Stomach (tissue), 8 donors: ENCODE measurements at regions not wholly inside any gene's neighbourhood (a gene's known extent, or its start where the extent isn't known, plus 50 kb on each side); places are given as distances from the start of the nearest gene placed in this dataset.

Experiments used
- DNase-seq, 2 donors: peaks; one replicate each; pipeline versions ENCODE4 v3.0.0 to v3.0.0-alpha.2; 2013 to 2019
- H3K27ac ChIP-seq, 5 donors: fragments of 200-600 bp in 4 of 5; sonication (generic) in 4 of 5; one replicate each; pipeline ENCODE4 v1.5.1; 2013 to 2019; ENCODE audit warnings: mild to moderate bottlenecking in 1 of 5, moderate library complexity in 1 of 5
- H3K27me3 ChIP-seq, 3 donors: fragments of 200-600 bp; sonication (generic); one replicate each; pipeline ENCODE4 v1.5.1; 2017 to 2019; ENCODE audit warnings: mixed run types in 1 of 3
- H3K36me3 ChIP-seq, 4 donors: fragments of 200-600 bp; sonication (generic); 1 replicate in 3 of 4; 2 replicates in 1 of 4; pipeline ENCODE4 v1.5.1; 2016 to 2019
- H3K4me1 ChIP-seq, 4 donors: fragments of 200-600 bp; sonication (generic); one replicate each; pipeline ENCODE4 v1.5.1; 2016 to 2019
- H3K4me3 ChIP-seq, 4 donors: fragments of 200-600 bp; sonication (generic) in 3 of 4; one replicate each; pipeline ENCODE4 v1.5.1; 2016 to 2019; ENCODE audit warnings: mild to moderate bottlenecking in 1 of 4
- H3K9me3 ChIP-seq, 4 donors: fragments of 200-600 bp; sonication (generic); one replicate each; pipeline ENCODE4 v1.5.1; 2016 to 2019
- CTCF ChIP-seq, 7 experiments: fragments of 450-650 bp in 4 of 7; fragments of 200-600 bp in 3 of 7; sonication (generic) in 3 of 7; IDR thresholded peaks; one replicate each; pipeline ENCODE4 v1.5.1; 2016 to 2019; ENCODE audit warnings: antibody characterized with exemption in 7 of 7, control low read depth in 2 of 7, mild to moderate bottlenecking in 1 of 7
- EP300 ChIP-seq: sonication (generic); formaldehyde crosslinking; IDR thresholded peaks from one replicate; pipeline ENCODE4 v1.6.1; 2017; ENCODE audit warnings: antibody characterized with exemption
- POLR2A ChIP-seq, 4 donors: fragments of 450-650 bp; IDR thresholded peaks; one replicate each; pipeline ENCODE4 v1.6.1; 2016; ENCODE audit warnings: antibody characterized with exemption in 4 of 4, control low read depth in 2 of 4, mild to moderate bottlenecking in 1 of 4, moderate library complexity in 1 of 4
- POLR2AphosphoS5 ChIP-seq, 3 donors: sonication (generic); formaldehyde crosslinking; IDR thresholded peaks; one replicate each; pipeline ENCODE4 v1.6.1; 2016; ENCODE audit warnings: antibody characterized with exemption in 3 of 3
- WGBS, 5 donors: extraction: QIAGEN DNeasy Blood & Tissue Kit in 3 of 5; methylation state at CpG; one replicate each; pipeline versions ENCODE4 v1.1.5 to v1.1.7; 2013 to 2018; 5-methylcytosine and 5-hydroxymethylcytosine counted together
- intact Hi-C: fragments of 100-400 bp; cut with DNase I; formaldehyde crosslinking; loops from one replicate; pipeline ENCODE4 v1.15.1; 2023; ENCODE audit warnings: low total_unique reads
- donor health status: healthy with polysubstance abuse.
- donor health status: Bipolar disorder and iron deficiency.
- donor health status: healthy.

- Histone ChIP-seq H3K27me3 (no peaks in the 10 kb centered on the region), H3K27ac (no peak overlapping the region), H3K4me3 (no peak overlapping the region), H3K9me3 (peaks cover 0 to 6% (median 0%) of the 10 kb centered on the region in 4 donors), H3K4me1 (no peaks in the 10 kb centered on the region), H3K36me3 (no peaks in the 10 kb centered on the region)
- intact Hi-C loops: no loop called here
- 38 to 50% (median 45%) methylated on average over 1 of the region's 1 CpG for WGBS, 5 donors
- TF ChIP-seq POLR2A (IDR thresholded peaks at IDR 0.05): no peak
- no peak for TF ChIP-seq CTCF (IDR thresholded peaks at IDR 0.05)
- TF ChIP-seq EP300: no peak
- TF ChIP-seq POLR2AphosphoS5 (IDR thresholded peaks at IDR 0.05): no peak
- no peak for DNase-seq
Observed at GRCh38 chr14:28901631-28902030, 135.0 kb downstream of the FOXG1 start.

GRCh38 chr14:28902930-28903329 lies 136.3 kb downstream of the FOXG1 start:
- Histone ChIP-seq H3K4me3 (no peak overlapping the region), H3K4me1 (no peaks in the 10 kb centered on the region), H3K36me3 (no peaks in the 10 kb centered on the region), H3K27ac (no peak overlapping the region), H3K9me3 (peaks cover 0 to 16% (median 4%) of the 10 kb centered on the region in 4 donors), H3K27me3 (no peaks in the 10 kb centered on the region)
- TF ChIP-seq POLR2A (IDR thresholded peaks at IDR 0.05): no peak
- TF ChIP-seq EP300: no peak
- no peak for TF ChIP-seq CTCF (IDR thresholded peaks at IDR 0.05)
- intact Hi-C loops: no loop called here
- DNase-seq: no peak
- 64 to 83% (median 81%) methylated on average over 2 of the region's 2 CpGs for WGBS, 5 donors

- TF ChIP-seq POLR2AphosphoS5 (IDR thresholded peaks at IDR 0.05) (no peak), CTCF (IDR thresholded peaks at IDR 0.05) (no peak), EP300 (no peak), POLR2A (IDR thresholded peaks at IDR 0.05) (no peak)
- H3K4me1 ChIP-seq: no peaks in the 10 kb centered on the region
- no peaks in the 10 kb centered on the region for H3K27me3 ChIP-seq
- H3K9me3 ChIP-seq: peaks cover 0 to 17% (median 5%) of the 10 kb centered on the region in 4 donors
- intact Hi-C loops: no loop called here
- H3K4me3 ChIP-seq: no peak overlapping the region
- DNase-seq: no peak
- no peaks in the 10 kb centered on the region for H3K36me3 ChIP-seq
- H3K27ac ChIP-seq: no peak overlapping the region
Observed at GRCh38 chr14:28911521-28911920, 144.9 kb downstream of the FOXG1 start.

- 73 to 90% (median 88%) methylated on average over 1 of the region's 1 CpG for WGBS, 5 donors
- no peak overlapping the region for H3K4me3 ChIP-seq
- DNase-seq: no peak
- no peaks in the 10 kb centered on the region for H3K4me1 ChIP-seq
- peaks cover 0 to 9% (median 0%) of the 10 kb centered on the region in 4 donors for H3K9me3 ChIP-seq
- H3K27ac ChIP-seq: no peak overlapping the region
- intact Hi-C loops: no loop called here
- H3K27me3 ChIP-seq: no peaks in the 10 kb centered on the region
- H3K36me3 ChIP-seq: no peaks in the 10 kb centered on the region
- no peak for TF ChIP-seq CTCF (IDR thresholded peaks at IDR 0.05)
- TF ChIP-seq EP300: no peak
- TF ChIP-seq POLR2AphosphoS5 (IDR thresholded peaks at IDR 0.05): no peak
- no peak for TF ChIP-seq POLR2A (IDR thresholded peaks at IDR 0.05)
Observed at GRCh38 chr14:28913056-28913455, 146.5 kb downstream of the FOXG1 start.
